ENCODE measurements at regions not wholly inside any gene's neighbourhood (a gene's known extent, or its start where the extent isn't known, plus 50 kb on each side); places are given as distances from the start of the nearest gene placed in this dataset.
"Not testable (repeated sequence)": the region's sequence is repeated elsewhere in the genome, so short reads cannot be mapped to it uniquely, and the experiment has no call there.

DNA sequence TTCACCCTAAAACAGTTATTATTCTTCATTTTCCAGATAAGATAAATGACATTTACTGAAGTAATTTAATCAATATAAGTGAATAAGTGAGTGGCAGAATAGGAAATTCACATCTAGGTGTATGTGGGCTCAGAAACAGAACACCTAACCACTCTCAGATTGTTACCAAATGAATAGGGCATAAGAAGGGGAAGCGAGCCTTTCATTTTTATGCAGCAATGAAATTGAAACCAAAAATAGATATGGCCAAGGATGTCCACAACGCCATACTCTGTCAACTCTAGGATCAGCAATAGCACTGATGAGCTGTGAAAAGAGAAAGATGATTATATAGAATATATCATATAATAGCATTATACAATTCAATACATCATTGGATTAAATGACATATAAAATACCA, 398.1 kb upstream of the API5 start:
- Histone ChIP-seq H4K20me1 (ENCODE audit: control insufficient read depth, insufficient read depth, low read depth, low read length) (no peaks in the 10 kb centered on the region), H3K4me1 (ENCODE audit: control insufficient read depth, low read length) (no peaks in the 10 kb centered on the region), H3K9me3 (ENCODE audit: control insufficient read depth, insufficient read depth, low read length) (no peaks in the 10 kb centered on the region), H3F3A (ENCODE audit: control insufficient read depth, insufficient read depth) (no peaks in the 10 kb centered on the region), H3K79me2 (ENCODE audit: control insufficient read depth, low read length) (no peaks in the 10 kb centered on the region), H3K27ac (ENCODE audit: low read depth, low read length) (no peak overlapping the region), H3K4me3 (ENCODE audit: low read length) (no peak overlapping the region), H3K4me2 (ENCODE audit: low read length) (no peak overlapping the region), H3K36me3 (ENCODE audit: control insufficient read depth, low read length) (no peaks in the 10 kb centered on the region), H3K9me2 (replicated peaks; ENCODE audit: control insufficient read depth, low read length) (no peaks in the 10 kb centered on the region), H3K27me3 (ENCODE audit: control insufficient read depth, low read length) (no peaks in the 10 kb centered on the region)
- TF ChIP-seq EZH2phosphoT487 (IDR thresholded peaks at IDR 0.05; ENCODE audit: borderline replicate concordance, low read length): no peak

DNA sequence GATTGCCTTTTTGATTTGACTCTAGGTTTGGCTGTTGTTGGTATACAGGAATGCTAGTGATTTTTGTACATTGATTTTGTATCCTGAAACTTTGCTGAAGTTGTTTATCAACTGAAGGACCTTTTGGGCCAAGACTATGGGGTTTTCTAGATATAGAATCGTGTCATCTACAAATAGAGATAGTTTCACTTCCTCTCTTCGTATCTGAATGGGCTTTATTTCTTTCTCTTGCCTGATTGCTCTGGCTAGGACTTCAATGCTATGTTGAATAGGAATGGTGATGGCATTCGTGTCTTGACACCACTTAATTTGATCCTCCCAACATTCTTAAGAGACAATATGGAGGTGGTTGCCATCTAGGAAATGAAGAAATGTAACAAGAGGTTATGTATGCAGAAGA, 388.1 kb upstream of the API5 start:
- TF ChIP-seq EZH2phosphoT487 (IDR thresholded peaks at IDR 0.05; ENCODE audit: borderline replicate concordance, low read length): no peak
- TF ChIP-seq, protein P1, sequence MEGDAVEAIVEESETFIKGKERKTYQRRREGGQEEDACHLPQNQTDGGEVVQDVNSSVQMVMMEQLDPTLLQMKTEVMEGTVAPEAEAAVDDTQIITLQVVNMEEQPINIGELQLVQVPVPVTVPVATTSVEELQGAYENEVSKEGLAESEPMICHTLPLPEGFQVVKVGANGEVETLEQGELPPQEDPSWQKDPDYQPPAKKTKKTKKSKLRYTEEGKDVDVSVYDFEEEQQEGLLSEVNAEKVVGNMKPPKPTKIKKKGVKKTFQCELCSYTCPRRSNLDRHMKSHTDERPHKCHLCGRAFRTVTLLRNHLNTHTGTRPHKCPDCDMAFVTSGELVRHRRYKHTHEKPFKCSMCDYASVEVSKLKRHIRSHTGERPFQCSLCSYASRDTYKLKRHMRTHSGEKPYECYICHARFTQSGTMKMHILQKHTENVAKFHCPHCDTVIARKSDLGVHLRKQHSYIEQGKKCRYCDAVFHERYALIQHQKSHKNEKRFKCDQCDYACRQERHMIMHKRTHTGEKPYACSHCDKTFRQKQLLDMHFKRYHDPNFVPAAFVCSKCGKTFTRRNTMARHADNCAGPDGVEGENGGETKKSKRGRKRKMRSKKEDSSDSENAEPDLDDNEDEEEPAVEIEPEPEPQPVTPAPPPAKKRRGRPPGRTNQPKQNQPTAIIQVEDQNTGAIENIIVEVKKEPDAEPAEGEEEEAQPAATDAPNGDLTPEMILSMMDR (IDR thresholded peaks at IDR 0.05; ENCODE audit: low read depth, low read length, poor library complexity, severe bottlenecking): no peak
- no peaks in the 10 kb centered on the region for H4K20me1 ChIP-seq (ENCODE audit: control insufficient read depth, insufficient read depth, low read depth, low read length)
- H3K4me1 ChIP-seq (ENCODE audit: control insufficient read depth, low read length): no peaks in the 10 kb centered on the region
- no peaks in the 10 kb centered on the region for H3K9me2 ChIP-seq (replicated peaks; ENCODE audit: control insufficient read depth, low read length)
- H3K9me3 ChIP-seq (ENCODE audit: control insufficient read depth, insufficient read depth, low read length): no peaks in the 10 kb centered on the region
- no peak overlapping the region for H3K4me2 ChIP-seq (ENCODE audit: low read length)
- H3F3A ChIP-seq (ENCODE audit: control insufficient read depth, insufficient read depth): no peaks in the 10 kb centered on the region
- no peaks in the 10 kb centered on the region for H3K79me2 ChIP-seq (ENCODE audit: control insufficient read depth, low read length)
- no peaks in the 10 kb centered on the region for H3K27me3 ChIP-seq (ENCODE audit: control insufficient read depth, low read length)
- no peak overlapping the region for H3K4me3 ChIP-seq (ENCODE audit: low read length)
- no peaks in the 10 kb centered on the region for H3K36me3 ChIP-seq (ENCODE audit: control insufficient read depth, low read length)
- no peak overlapping the region for H3K27ac ChIP-seq (ENCODE audit: low read depth, low read length)

DNA sequence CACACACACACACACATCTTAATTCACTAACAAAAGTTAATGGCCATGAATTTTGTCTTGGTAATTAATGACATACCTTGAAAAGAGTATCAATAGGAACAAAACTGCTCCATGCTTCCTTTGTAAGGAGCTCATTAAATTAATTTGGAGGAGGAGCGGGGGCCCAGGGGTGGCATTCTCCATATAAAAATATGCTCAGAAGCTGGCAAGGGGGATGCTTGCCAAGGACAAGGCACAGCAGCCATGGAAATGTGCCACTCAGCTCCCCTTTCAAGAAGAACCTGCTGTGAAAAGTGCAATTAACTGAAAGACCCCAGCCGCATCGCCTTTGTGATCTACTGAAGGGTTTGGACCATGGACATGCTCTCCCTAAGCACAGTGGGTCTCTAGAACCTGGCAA, 385.9 kb upstream of the API5 start:
- Histone ChIP-seq H3K36me3 (ENCODE audit: control insufficient read depth, low read length) (no peaks in the 10 kb centered on the region), H3K4me3 (ENCODE audit: low read length) (no peak overlapping the region), H3K9me2 (replicated peaks; ENCODE audit: control insufficient read depth, low read length) (no peaks in the 10 kb centered on the region), H3K79me2 (ENCODE audit: control insufficient read depth, low read length) (no peaks in the 10 kb centered on the region), H4K20me1 (ENCODE audit: control insufficient read depth, insufficient read depth, low read depth, low read length) (no peaks in the 10 kb centered on the region), H3K27ac (ENCODE audit: low read depth, low read length) (no peak overlapping the region), H3K4me2 (ENCODE audit: low read length) (no peak overlapping the region), H3K27me3 (ENCODE audit: control insufficient read depth, low read length) (no peaks in the 10 kb centered on the region), H3K4me1 (ENCODE audit: control insufficient read depth, low read length) (no peaks in the 10 kb centered on the region), H3F3A (ENCODE audit: control insufficient read depth, insufficient read depth) (no peaks in the 10 kb centered on the region), H3K9me3 (ENCODE audit: control insufficient read depth, insufficient read depth, low read length) (no peaks in the 10 kb centered on the region)
- TF ChIP-seq, protein P1 (IDR thresholded peaks at IDR 0.05; ENCODE audit: low read depth, low read length, poor library complexity, severe bottlenecking): no peak
- no peak for TF ChIP-seq EZH2phosphoT487 (IDR thresholded peaks at IDR 0.05; ENCODE audit: borderline replicate concordance, low read length)

DNA sequence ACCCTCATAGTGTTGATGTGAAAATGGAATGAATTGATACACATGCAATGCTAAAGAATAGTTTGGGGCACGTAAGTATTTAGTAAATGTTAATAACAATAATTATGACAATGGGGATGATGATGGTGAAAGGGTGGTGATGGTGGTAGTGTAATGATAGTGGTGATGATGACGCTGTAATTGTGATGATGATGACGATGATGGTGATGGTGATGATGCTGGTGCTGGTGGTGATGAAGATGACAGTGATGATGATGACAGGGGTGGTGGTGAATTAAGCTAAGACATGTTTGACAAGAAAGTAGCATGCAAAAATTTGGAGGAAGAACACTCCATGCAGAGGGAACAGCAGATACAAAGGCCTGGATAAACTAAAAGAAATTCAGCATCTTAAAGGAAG, 364.4 kb upstream of the API5 start:
- no peaks in the 10 kb centered on the region for H3K79me2 ChIP-seq (ENCODE audit: control insufficient read depth, low read length)
- no peak for TF ChIP-seq EZH2phosphoT487 (IDR thresholded peaks at IDR 0.05; ENCODE audit: borderline replicate concordance, low read length)
- TF ChIP-seq, protein P1 (IDR thresholded peaks at IDR 0.05; ENCODE audit: low read depth, low read length, poor library complexity, severe bottlenecking): no peak
- no peak overlapping the region for H3K4me3 ChIP-seq (ENCODE audit: low read length)
- no peaks in the 10 kb centered on the region for H3F3A ChIP-seq (ENCODE audit: control insufficient read depth, insufficient read depth)
- no peaks in the 10 kb centered on the region for H3K9me2 ChIP-seq (replicated peaks; ENCODE audit: control insufficient read depth, low read length)
- H3K4me2 ChIP-seq (ENCODE audit: low read length): no peak overlapping the region
- no peaks in the 10 kb centered on the region for H3K36me3 ChIP-seq (ENCODE audit: control insufficient read depth, low read length)
- no peaks in the 10 kb centered on the region for H3K4me1 ChIP-seq (ENCODE audit: control insufficient read depth, low read length)
- no peak overlapping the region for H3K27ac ChIP-seq (ENCODE audit: low read depth, low read length)
- no peaks in the 10 kb centered on the region for H3K9me3 ChIP-seq (ENCODE audit: control insufficient read depth, insufficient read depth, low read length)
- no peaks in the 10 kb centered on the region for H3K27me3 ChIP-seq (ENCODE audit: control insufficient read depth, low read length)
- no peaks in the 10 kb centered on the region for H4K20me1 ChIP-seq (ENCODE audit: control insufficient read depth, insufficient read depth, low read depth, low read length)

DNA sequence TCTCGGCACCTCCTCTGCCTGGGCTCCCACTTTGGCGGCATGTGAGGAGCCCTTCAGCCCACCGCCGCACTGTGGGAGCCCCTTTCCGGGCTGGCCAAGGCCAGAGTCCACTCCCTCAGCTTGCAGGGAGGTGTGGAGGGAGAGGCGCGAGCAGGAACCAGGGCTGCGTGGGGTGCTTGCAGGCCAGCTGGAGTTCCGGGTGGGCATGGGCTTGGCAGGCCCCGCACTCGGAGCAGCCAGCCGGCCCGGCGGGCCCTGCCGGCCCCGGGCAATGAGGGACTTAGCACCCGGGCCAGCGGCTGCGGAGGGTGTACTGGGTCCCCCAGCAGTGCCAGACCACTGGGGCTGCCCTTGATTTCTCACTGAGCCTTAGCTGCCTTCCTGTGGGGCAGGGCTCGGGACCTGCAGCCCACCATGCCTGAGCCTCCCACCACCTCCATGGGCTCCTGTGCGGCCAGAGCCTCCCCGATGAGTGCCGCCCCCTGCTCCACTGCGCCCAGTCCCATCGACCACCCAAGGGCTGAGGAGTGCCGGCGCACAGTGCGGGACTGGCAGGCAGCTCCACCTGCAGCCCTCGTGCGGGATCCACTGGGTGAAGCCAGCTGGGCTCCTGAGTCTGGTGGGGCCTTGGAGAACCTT, 361.9 kb upstream of the API5 start:
- H3K27me3 ChIP-seq (ENCODE audit: control insufficient read depth, low read length); H3K36me3 ChIP-seq (ENCODE audit: control insufficient read depth, low read length); H4K20me1 ChIP-seq (ENCODE audit: control insufficient read depth, insufficient read depth, low read depth, low read length); H3K4me3 ChIP-seq (ENCODE audit: low read length); H3K4me1 ChIP-seq (ENCODE audit: control insufficient read depth, low read length); H3F3A ChIP-seq (ENCODE audit: control insufficient read depth, insufficient read depth); H3K27ac ChIP-seq (ENCODE audit: low read depth, low read length); H3K4me2 ChIP-seq (ENCODE audit: low read length); H3K9me3 ChIP-seq (ENCODE audit: control insufficient read depth, insufficient read depth, low read length); H3K9me2 ChIP-seq (replicated peaks; ENCODE audit: control insufficient read depth, low read length); H3K79me2 ChIP-seq (ENCODE audit: control insufficient read depth, low read length): not testable (repeated sequence)

Data from DOHH2 (cell line).